WTC11 (cell line): ENCODE measurements at regions not wholly inside any gene's neighbourhood (a gene's known extent, or its start where the extent isn't known, plus 50 kb on each side); places are given as distances from the start of the nearest gene placed in this dataset.

Experiments
- ATAC-seq: fragments of 200-7000 bp; cut with Tn5 transposase; 2 replicates; pipeline ENCODE4 v1.10.0; 2021; ENCODE audit warnings: mild to moderate bottlenecking, moderate library complexity
- CTCF ChIA-PET: fragments of 300-600 bp; sonication (Branson Sonifier 250); formaldehyde crosslinking; loops from one replicate; lab custom pipeline; 2021; ENCODE audit warnings: antibody characterized with exemption; lab: Charles Lee
- POLR2A ChIA-PET: fragments of 350-600 bp; sonication (Branson Sonifier 250); formaldehyde crosslinking; loops from one replicate; lab custom pipeline; 2021; ENCODE audit warnings: antibody characterized with exemption; lab: Charles Lee
- DNase-seq: peaks from one replicate; pipeline ENCODE4 v3.0.0; 2021; ENCODE audit warnings: low spot score
- H3K27ac Mint-ChIP-seq: 2 replicates; pipeline ENCODE4 v1.8.0; 2021; ENCODE audit warnings: mixed read lengths
- H3K27me3 Mint-ChIP-seq: 2 replicates; pipeline ENCODE4 v1.8.0; 2021; ENCODE audit warnings: low read depth, mild to moderate bottlenecking, moderate library complexity, mixed read lengths
- H3K36me3 Mint-ChIP-seq: 2 replicates; pipeline ENCODE4 v1.8.0; 2021; ENCODE audit warnings: mixed read lengths
- H3K4me1 Mint-ChIP-seq: 2 replicates; pipeline ENCODE4 v1.8.0; 2022; ENCODE audit warnings: mixed read lengths
- H3K4me3 Mint-ChIP-seq: 2 replicates; pipeline ENCODE4 v1.8.0; 2021; ENCODE audit warnings: mild to moderate bottlenecking, moderate library complexity, mixed read lengths
- H3K9me3 Mint-ChIP-seq: 2 replicates; pipeline ENCODE4 v1.8.0; 2021; ENCODE audit warnings: mixed read lengths
- AFF4 ChIP-seq: sonication (generic); formaldehyde crosslinking; IDR thresholded peaks from 2 replicates; pipeline ENCODE4 v1.8.1; 2023; ENCODE audit warnings: mild to moderate bottlenecking, missing genetic modification reagents, borderline replicate concordance
- ARID4B ChIP-seq: sonication (generic); formaldehyde crosslinking; IDR thresholded peaks from 2 replicates; pipeline ENCODE4 v1.8.0; 2023; ENCODE audit warnings: missing genetic modification reagents, mild to moderate bottlenecking, borderline replicate concordance
- ESRRA ChIP-seq: sonication (generic); formaldehyde crosslinking; IDR thresholded peaks from 2 replicates; pipeline ENCODE4 v1.8.1; 2022; ENCODE audit warnings: mild to moderate bottlenecking, missing genetic modification reagents, borderline replicate concordance
- JUN ChIP-seq: sonication (generic); formaldehyde crosslinking; IDR thresholded peaks from 2 replicates; pipeline ENCODE4 v1.8.0; 2023; ENCODE audit warnings: mild to moderate bottlenecking, missing genetic modification reagents
- KAT7 ChIP-seq: sonication (generic); formaldehyde crosslinking; IDR thresholded peaks from 2 replicates; pipeline ENCODE4 v1.8.1; 2023; ENCODE audit warnings: missing genetic modification reagents, mild to moderate bottlenecking, borderline replicate concordance
- MYBL2 ChIP-seq: sonication (generic); formaldehyde crosslinking; IDR thresholded peaks from 2 replicates; pipeline ENCODE4 v1.8.1; 2023; ENCODE audit warnings: mild to moderate bottlenecking, moderate library complexity, missing genetic modification reagents
- NFATC4 ChIP-seq: fragments of 250-450 bp; sonication (Bioruptor Pico); IDR thresholded peaks from 2 replicates; pipeline ENCODE4 v1.9.0; 2021; ENCODE audit warnings: mild to moderate bottlenecking
- NR1H2 ChIP-seq: sonication (generic); formaldehyde crosslinking; IDR thresholded peaks from 2 replicates; pipeline ENCODE4 v1.9.0; 2021; ENCODE audit warnings: mild to moderate bottlenecking, moderate library complexity, missing genetic modification reagents
- SMAD3 ChIP-seq: sonication (generic); formaldehyde crosslinking; IDR thresholded peaks from 2 replicates; pipeline ENCODE4 v1.8.0; 2022; ENCODE audit warnings: missing genetic modification reagents, mild to moderate bottlenecking, borderline replicate concordance
- SMAD4 ChIP-seq: sonication (generic); formaldehyde crosslinking; IDR thresholded peaks from 2 replicates; pipeline ENCODE4 v1.8.0; 2022; ENCODE audit warnings: mild to moderate bottlenecking, missing genetic modification reagents
- SOX15 ChIP-seq: fragments of 250-450 bp; sonication (Bioruptor Pico); IDR thresholded peaks from 2 replicates; pipeline ENCODE4 v1.9.0; 2021; ENCODE audit warnings: mild to moderate bottlenecking
- TEAD1 ChIP-seq: sonication (generic); formaldehyde crosslinking; IDR thresholded peaks from 2 replicates; pipeline ENCODE4 v1.8.0; 2022; ENCODE audit warnings: mild to moderate bottlenecking, missing genetic modification reagents
- ZNF121 ChIP-seq: sonication (generic); formaldehyde crosslinking; IDR thresholded peaks from 2 replicates; pipeline ENCODE4 v1.8.0; 2023; ENCODE audit warnings: missing genetic modification reagents
- ZNF138 ChIP-seq: sonication (generic); formaldehyde crosslinking; conservative IDR thresholded peaks from 2 replicates; pipeline ENCODE4 v1.8.1; 2022; ENCODE audit warnings: mild to moderate bottlenecking, moderate library complexity, missing genetic modification reagents
- ZNF396 ChIP-seq: fragments of 250-450 bp; sonication (Bioruptor Pico); IDR thresholded peaks from 2 replicates; pipeline ENCODE4 v1.8.0; 2021; ENCODE audit warnings: mild to moderate bottlenecking, moderate library complexity, borderline replicate concordance
- TF ChIP-seq, protein P1 (sequence below): sonication (generic); formaldehyde crosslinking; IDR thresholded peaks from 2 replicates; pipeline ENCODE4 v1.8.0; 2023; ENCODE audit warnings: missing genetic modification reagents
- TF ChIP-seq, protein P2 (sequence below): sonication (generic); formaldehyde crosslinking; IDR thresholded peaks from 2 replicates; pipeline ENCODE4 v1.8.1; 2023; ENCODE audit warnings: mild to moderate bottlenecking, missing genetic modification reagents, moderate library complexity
- TF ChIP-seq, protein P3 (sequence below): sonication (generic); formaldehyde crosslinking; IDR thresholded peaks from 2 replicates; pipeline ENCODE4 v1.8.1; 2022; ENCODE audit warnings: missing genetic modification reagents, borderline replicate concordance

GRCh38 chr10:78263521-78263988 lies 229.9 kb downstream of the RPS24 start:
- no peak overlapping the region for H3K27ac Mint-ChIP-seq
- H3K36me3 Mint-ChIP-seq = no peaks in the 10 kb centered on the region
- H3K4me1 Mint-ChIP-seq = no peaks in the 10 kb centered on the region
- H3K27me3 Mint-ChIP-seq = peaks cover 8% of the 10 kb centered on the region; the same call in 1 of the 2 replicates
- TF ChIP-seq, protein P1, sequence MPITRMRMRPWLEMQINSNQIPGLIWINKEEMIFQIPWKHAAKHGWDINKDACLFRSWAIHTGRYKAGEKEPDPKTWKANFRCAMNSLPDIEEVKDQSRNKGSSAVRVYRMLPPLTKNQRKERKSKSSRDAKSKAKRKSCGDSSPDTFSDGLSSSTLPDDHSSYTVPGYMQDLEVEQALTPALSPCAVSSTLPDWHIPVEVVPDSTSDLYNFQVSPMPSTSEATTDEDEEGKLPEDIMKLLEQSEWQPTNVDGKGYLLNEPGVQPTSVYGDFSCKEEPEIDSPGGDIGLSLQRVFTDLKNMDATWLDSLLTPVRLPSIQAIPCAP (CRISPR knock-in tag) = no peak
- TF ChIP-seq NR1H2 (no peak), SOX15 (CRISPR knock-in tag) (no peak), SMAD3 (CRISPR knock-in tag) (no peak), SMAD4 (CRISPR knock-in tag) (no peak), ESRRA (CRISPR knock-in tag) (no peak), ZNF396 (no peak), AFF4 (CRISPR knock-in tag) (no peak), MYBL2 (CRISPR knock-in tag) (no peak), ZNF138 (CRISPR knock-in tag) (no peak), KAT7 (CRISPR knock-in tag) (no peak), TEAD1 (CRISPR knock-in tag) (no peak), ZNF121 (CRISPR knock-in tag) (no peak), JUN (CRISPR knock-in tag) (no peak), NFATC4 (CRISPR knock-in tag) (no peak), ARID4B (CRISPR knock-in tag) (no peak)
- TF ChIP-seq, protein P2, sequence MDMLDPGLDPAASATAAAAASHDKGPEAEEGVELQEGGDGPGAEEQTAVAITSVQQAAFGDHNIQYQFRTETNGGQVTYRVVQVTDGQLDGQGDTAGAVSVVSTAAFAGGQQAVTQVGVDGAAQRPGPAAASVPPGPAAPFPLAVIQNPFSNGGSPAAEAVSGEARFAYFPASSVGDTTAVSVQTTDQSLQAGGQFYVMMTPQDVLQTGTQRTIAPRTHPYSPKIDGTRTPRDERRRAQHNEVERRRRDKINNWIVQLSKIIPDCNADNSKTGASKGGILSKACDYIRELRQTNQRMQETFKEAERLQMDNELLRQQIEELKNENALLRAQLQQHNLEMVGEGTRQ = no peak
- TF ChIP-seq, protein P3, sequence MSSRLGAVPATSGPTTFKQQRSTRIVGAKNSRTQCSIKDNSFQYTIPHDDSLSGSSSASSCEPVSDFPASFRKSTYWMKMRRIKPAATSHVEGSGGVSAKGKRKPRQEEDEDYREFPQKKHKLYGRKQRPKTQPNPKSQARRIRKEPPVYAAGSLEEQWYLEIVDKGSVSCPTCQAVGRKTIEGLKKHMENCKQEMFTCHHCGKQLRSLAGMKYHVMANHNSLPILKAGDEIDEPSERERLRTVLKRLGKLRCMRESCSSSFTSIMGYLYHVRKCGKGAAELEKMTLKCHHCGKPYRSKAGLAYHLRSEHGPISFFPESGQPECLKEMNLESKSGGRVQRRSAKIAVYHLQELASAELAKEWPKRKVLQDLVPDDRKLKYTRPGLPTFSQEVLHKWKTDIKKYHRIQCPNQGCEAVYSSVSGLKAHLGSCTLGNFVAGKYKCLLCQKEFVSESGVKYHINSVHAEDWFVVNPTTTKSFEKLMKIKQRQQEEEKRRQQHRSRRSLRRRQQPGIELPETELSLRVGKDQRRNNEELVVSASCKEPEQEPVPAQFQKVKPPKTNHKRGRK (CRISPR knock-in tag) = no peak
- TF ChIP-seq, all 79 proteins: peak for 0
- CTCF ChIA-PET = interaction anchor here (1.6 kb wide), 1 partner anchor 394 kb away, joined by 3 read pairs; no protein-coding TSS in a partner anchor
- H3K4me3 Mint-ChIP-seq = no peak overlapping the region
- ATAC-seq = no peak
- H3K9me3 Mint-ChIP-seq = peaks cover 12% of the 10 kb centered on the region
- POLR2A ChIA-PET = no interaction called here
- no peak for DNase-seq
